ENCODE measurements at regions not wholly inside any gene's neighbourhood (a gene's known extent, or its start where the extent isn't known, plus 50 kb on each side); places are given as distances from the start of the nearest gene placed in this dataset.
"Not testable (repeated sequence)": the region's sequence is repeated elsewhere in the genome, so short reads cannot be mapped to it uniquely, and the experiment has no call there.

DNA sequence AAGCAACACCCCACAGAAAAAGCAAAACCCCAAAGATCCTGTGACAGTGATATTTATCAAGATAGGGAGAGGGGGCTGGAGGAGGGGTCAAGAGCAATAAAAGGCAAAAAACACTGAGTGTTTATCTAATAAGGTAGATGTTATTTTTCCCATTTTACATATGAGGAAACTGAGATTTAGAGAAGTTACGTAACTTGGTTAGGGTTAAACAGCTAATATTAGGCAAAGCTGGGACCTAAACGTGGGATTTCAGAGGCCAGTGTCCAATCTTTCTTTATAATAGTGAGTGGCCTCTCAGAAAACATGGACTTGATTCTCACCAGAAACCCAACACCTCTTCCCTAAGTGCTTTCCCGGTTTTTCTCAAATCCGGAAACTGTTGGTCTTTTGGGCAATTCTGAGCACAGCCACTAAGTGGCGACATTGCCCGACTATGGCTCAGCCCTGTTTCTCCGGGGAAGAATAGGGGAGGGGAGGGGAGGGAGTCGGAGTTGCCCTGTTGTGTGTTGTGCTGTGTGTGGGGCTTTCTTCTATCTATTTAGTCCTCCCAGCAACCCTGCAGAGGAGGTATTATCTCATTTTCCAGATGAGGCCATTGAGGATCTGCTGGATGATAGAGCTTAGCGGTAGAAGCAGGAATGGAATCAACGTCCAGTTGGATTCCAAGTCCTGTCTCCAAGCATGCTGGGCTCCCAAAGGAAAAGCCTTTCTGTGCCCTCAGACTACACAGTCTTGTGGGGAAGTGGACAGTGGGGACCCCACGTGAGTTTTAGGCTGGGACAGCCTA is 58.7 kb upstream of the ETV3 start:
- TF ChIP-seq, protein P1, sequence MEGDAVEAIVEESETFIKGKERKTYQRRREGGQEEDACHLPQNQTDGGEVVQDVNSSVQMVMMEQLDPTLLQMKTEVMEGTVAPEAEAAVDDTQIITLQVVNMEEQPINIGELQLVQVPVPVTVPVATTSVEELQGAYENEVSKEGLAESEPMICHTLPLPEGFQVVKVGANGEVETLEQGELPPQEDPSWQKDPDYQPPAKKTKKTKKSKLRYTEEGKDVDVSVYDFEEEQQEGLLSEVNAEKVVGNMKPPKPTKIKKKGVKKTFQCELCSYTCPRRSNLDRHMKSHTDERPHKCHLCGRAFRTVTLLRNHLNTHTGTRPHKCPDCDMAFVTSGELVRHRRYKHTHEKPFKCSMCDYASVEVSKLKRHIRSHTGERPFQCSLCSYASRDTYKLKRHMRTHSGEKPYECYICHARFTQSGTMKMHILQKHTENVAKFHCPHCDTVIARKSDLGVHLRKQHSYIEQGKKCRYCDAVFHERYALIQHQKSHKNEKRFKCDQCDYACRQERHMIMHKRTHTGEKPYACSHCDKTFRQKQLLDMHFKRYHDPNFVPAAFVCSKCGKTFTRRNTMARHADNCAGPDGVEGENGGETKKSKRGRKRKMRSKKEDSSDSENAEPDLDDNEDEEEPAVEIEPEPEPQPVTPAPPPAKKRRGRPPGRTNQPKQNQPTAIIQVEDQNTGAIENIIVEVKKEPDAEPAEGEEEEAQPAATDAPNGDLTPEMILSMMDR (conservative IDR thresholded peaks at IDR 0.05) = peak; percentile 60
- not testable (repeated sequence) for TF ChIP-seq EZH2 (IDR thresholded peaks at IDR 0.05; ENCODE audit: low read depth)

Data from PC-9 (cell line).